ENCODE measurements at regions not wholly inside any gene's neighbourhood (a gene's known extent, or its start where the extent isn't known, plus 50 kb on each side); places are given as distances from the start of the nearest gene placed in this dataset.
A peak's percentile ranks its signal among the peaks of the same experiment; 100 is the strongest.

- Mint-ChIP-seq H3K4me1 (ENCODE audit: low read depth) (no peaks in the 10 kb centered on the region), H3K4me3 (no peak overlapping the region), H3K27ac (no peak overlapping the region), H3K36me3 (ENCODE audit: low read depth) (no peaks in the 10 kb centered on the region), H3K9me3 (no peaks in the 10 kb centered on the region), H3K27me3 (no peaks in the 10 kb centered on the region)
- no peak for ATAC-seq
- no peak for DNase-seq
- intact Hi-C loops (cut with micrococcal nuclease): no loop called here
- TF ChIP-seq CTCF (IDR thresholded peaks at IDR 0.05): no peak
- CTCF ChIA-PET: no interaction called here
- POLR2A ChIA-PET: no interaction called here
These were observed 113.8 kb upstream of the ARMC2 start for GRCh38 chr6:108734271-108734922.

GRCh38 chr6:108735310-108736001 lies 112.8 kb upstream of the ARMC2 start:
- Mint-ChIP-seq H3K4me1 (ENCODE audit: low read depth) (no peaks in the 10 kb centered on the region), H3K27ac (no peak overlapping the region), H3K4me3 (no peak overlapping the region), H3K27me3 (no peaks in the 10 kb centered on the region), H3K9me3 (no peaks in the 10 kb centered on the region), H3K36me3 (ENCODE audit: low read depth) (no peaks in the 10 kb centered on the region)
- CTCF ChIA-PET: no interaction called here
- intact Hi-C loops (cut with micrococcal nuclease): no loop called here
- ATAC-seq (no peak), DNase-seq (no peak)
- POLR2A ChIA-PET: no interaction called here
- TF ChIP-seq CTCF (IDR thresholded peaks at IDR 0.05): no peak

DNA sequence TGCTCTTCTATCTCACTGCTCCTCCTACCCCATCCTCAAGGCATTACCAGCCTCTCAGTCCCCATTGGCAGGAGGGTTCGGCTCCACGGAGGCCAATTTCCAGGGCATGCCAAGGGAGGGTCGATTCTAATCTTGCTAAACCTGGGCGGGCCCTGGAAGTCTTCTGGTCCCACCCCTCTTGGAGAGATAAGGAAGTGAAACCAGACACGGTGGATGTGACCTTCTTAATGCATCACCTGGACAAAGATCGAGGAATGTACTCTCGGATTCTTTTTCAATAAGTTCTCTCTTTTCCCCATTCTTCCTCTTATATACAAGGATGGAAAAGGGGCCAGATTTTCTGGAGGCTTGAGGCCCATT lies 112.2 kb upstream of the ARMC2 start:
- ChIA-PET POLR2A (interaction anchor here (0.6 kb wide), 1 partner anchor 988 kb away, joined by 3 read pairs; no protein-coding TSS in a partner anchor), CTCF (no interaction called here)
- intact Hi-C loops (cut with micrococcal nuclease): no loop called here
- TF ChIP-seq CTCF (IDR thresholded peaks at IDR 0.05): no peak
- no peaks in the 10 kb centered on the region for H3K36me3 Mint-ChIP-seq (ENCODE audit: low read depth)
- no peak overlapping the region for H3K27ac Mint-ChIP-seq
- no peak overlapping the region for H3K4me3 Mint-ChIP-seq
- ATAC-seq: no peak
- no peaks in the 10 kb centered on the region for H3K9me3 Mint-ChIP-seq
- no peak for DNase-seq
- no peaks in the 10 kb centered on the region for H3K27me3 Mint-ChIP-seq
- H3K4me1 Mint-ChIP-seq (ENCODE audit: low read depth): no peaks in the 10 kb centered on the region

DNA sequence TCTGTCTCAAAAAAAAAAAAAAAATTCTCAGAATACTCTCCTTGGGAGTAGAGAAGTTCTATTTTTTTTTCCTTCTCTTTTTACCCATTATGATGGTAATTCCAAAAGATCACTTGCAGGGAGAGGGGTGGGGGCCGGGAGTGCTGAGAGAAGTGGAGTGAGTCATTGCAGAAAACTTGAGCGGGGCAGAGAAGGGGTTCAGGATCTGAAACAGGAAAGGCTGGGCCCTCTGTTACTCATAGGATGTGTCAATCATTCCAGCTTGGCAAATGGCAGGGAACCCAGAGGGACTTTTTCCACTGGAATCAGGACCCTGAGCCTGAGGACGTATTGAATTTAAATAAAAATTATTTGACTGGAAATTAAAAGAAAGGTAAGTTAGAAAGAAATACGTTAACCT lies 111.4 kb upstream of the ARMC2 start:
- intact Hi-C loops (cut with micrococcal nuclease): no loop called here
- POLR2A ChIA-PET: no interaction called here
- H3K27ac Mint-ChIP-seq: no peak overlapping the region
- H3K36me3 Mint-ChIP-seq (ENCODE audit: low read depth): no peaks in the 10 kb centered on the region
- no peaks in the 10 kb centered on the region for H3K4me1 Mint-ChIP-seq (ENCODE audit: low read depth)
- ATAC-seq (no peak), DNase-seq (no peak)
- CTCF ChIA-PET: no interaction called here
- no peak overlapping the region for H3K4me3 Mint-ChIP-seq
- no peaks in the 10 kb centered on the region for H3K27me3 Mint-ChIP-seq
- H3K9me3 Mint-ChIP-seq: no peaks in the 10 kb centered on the region
- no peak for TF ChIP-seq CTCF (IDR thresholded peaks at IDR 0.05)

- Mint-ChIP-seq H3K36me3 (ENCODE audit: low read depth) (no peaks in the 10 kb centered on the region), H3K9me3 (no peaks in the 10 kb centered on the region), H3K27me3 (no peaks in the 10 kb centered on the region), H3K4me1 (ENCODE audit: low read depth) (no peaks in the 10 kb centered on the region), H3K27ac (no peak overlapping the region), H3K4me3 (no peak overlapping the region)
- ATAC-seq (peak; percentile 51), DNase-seq (peak; percentile 41)
- POLR2A ChIA-PET: no interaction called here
- no peak for TF ChIP-seq CTCF (IDR thresholded peaks at IDR 0.05)
- intact Hi-C loops (cut with micrococcal nuclease): no loop called here
- CTCF ChIA-PET: no interaction called here
These were observed 110.4 kb upstream of the ARMC2 start for GRCh38 chr6:108737594-108738546.

Measured in activated CD8-positive, alpha-beta T cell treated with anti-CD3 and anti-CD28 coated beads for 36 hours (primary cell).